ENCODE measurements at regions not wholly inside any gene's neighbourhood (a gene's known extent, or its start where the extent isn't known, plus 50 kb on each side); places are given as distances from the start of the nearest gene placed in this dataset.

DNA sequence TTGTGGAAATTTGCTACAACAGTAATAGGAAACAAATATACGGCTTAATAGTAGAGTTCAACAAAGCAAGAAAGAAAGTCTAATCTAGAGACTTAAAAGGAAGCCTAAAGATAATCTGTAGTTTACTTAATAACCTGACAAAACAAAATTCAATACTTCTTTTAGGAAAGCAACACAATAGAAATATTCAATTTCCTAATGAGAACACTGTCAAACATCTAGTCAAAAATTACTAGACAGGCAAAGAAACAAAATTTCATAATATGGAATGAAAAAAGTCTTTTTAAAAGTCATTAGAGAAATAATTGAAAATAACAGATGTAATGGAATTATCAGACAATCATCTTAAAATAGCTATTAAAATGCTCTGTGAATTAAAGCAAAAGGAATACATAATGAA is 692.5 kb upstream of the ADAMTS16 start:
- ChIA-PET CTCF (no interaction called here), POLR2A (no interaction called here)
- H3K4me3 ChIP-seq (replicated peaks in 1 of 3; ENCODE audit: insufficient read depth in 1 of 3, low read depth in 1 of 3, low read length in 3 of 3), result no peak overlapping the region
- H4K20me1 ChIP-seq (replicated peaks; ENCODE audit: control insufficient read depth, extremely low read depth, insufficient read depth, low read length), result no peaks in the 10 kb centered on the region
- DNase-seq (ENCODE audit: low read depth, low spot score) (no peak), FAIRE-seq (no peak)
- dilution Hi-C loops (cut with MboI; ENCODE audit: extremely low pct_ligation_motif_present, low sequenced_read_pairs) (no loop called here), intact Hi-C loops (cut with micrococcal nuclease) (no loop called here)
- no peak overlapping the region for H3K27ac ChIP-seq (ENCODE audit: insufficient read depth, low read depth, low read length)
- BruUV-seq (replicated peaks), result no TSS peak
- H3K4me1 ChIP-seq (ENCODE audit: control insufficient read depth, extremely low read depth, insufficient read depth, low read length), result no peaks in the 10 kb centered on the region
- no peaks in the 10 kb centered on the region for H3K36me3 ChIP-seq (ENCODE audit: control insufficient read depth in 2 of 2, extremely low read depth in 1 of 2, insufficient read depth in 2 of 2, low read length in 2 of 2)
- no peaks in the 10 kb centered on the region for H3K9me1 ChIP-seq (replicated peaks; ENCODE audit: control insufficient read depth, extremely low read depth, insufficient read depth, low read length)
- no peak overlapping the region for H2AFZ ChIP-seq (ENCODE audit: low read depth, low read length)
- H3K79me2 ChIP-seq (ENCODE audit: control insufficient read depth, insufficient read depth, low read length), result no peaks in the 10 kb centered on the region
- H3K4me2 ChIP-seq (ENCODE audit: insufficient read depth, low read length), result no peak overlapping the region
- H3K9me3 ChIP-seq (replicated peaks; ENCODE audit: control insufficient read depth, insufficient read depth, low read length), result peaks cover 4% of the 10 kb centered on the region
- no peaks in the 10 kb centered on the region for H3K27me3 ChIP-seq (ENCODE audit: control insufficient read depth in 2 of 2, insufficient read depth in 2 of 2, low read length in 2 of 2)
- TF ChIP-seq GATA2 (IDR thresholded peaks at IDR 0.05; ENCODE audit: insufficient read depth, insufficient read length, low read depth, low read length), result no peak
- H3K9ac ChIP-seq (replicated peaks; ENCODE audit: extremely low read depth, insufficient read depth, low read length), result no peak overlapping the region

DNA sequence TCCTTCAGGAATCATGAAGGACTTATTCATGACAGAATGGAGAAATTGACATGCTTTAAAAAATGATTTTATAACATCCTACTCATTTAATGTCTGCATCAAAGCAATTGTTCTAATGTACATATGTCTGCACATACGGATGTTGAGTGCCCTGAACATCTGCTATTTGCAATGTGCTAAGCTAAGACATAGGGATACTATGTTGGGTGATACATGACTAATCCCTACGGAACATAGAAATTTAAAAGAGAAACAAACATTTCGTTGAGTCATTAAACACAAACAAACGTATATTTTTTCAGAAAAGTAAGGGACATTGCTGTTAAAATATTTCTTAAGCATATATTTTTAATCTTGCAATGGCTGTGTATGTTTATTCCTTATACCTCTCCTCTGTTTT is 686.5 kb upstream of the ADAMTS16 start:
- Histone ChIP-seq H3K79me2 (ENCODE audit: control insufficient read depth, insufficient read depth, low read length) (no peaks in the 10 kb centered on the region), H4K20me1 (replicated peaks; ENCODE audit: control insufficient read depth, extremely low read depth, insufficient read depth, low read length) (no peaks in the 10 kb centered on the region), H3K4me3 (replicated peaks in 1 of 3; ENCODE audit: insufficient read depth in 1 of 3, low read depth in 1 of 3, low read length in 3 of 3) (no peak overlapping the region), H3K9ac (replicated peaks; ENCODE audit: extremely low read depth, insufficient read depth, low read length) (no peak overlapping the region), H3K27ac (ENCODE audit: insufficient read depth, low read depth, low read length) (no peak overlapping the region), H2AFZ (ENCODE audit: low read depth, low read length) (no peak overlapping the region), H3K9me1 (replicated peaks; ENCODE audit: control insufficient read depth, extremely low read depth, insufficient read depth, low read length) (no peaks in the 10 kb centered on the region), H3K4me2 (ENCODE audit: insufficient read depth, low read length) (no peak overlapping the region), H3K36me3 (ENCODE audit: control insufficient read depth in 2 of 2, extremely low read depth in 1 of 2, insufficient read depth in 2 of 2, low read length in 2 of 2) (no peaks in the 10 kb centered on the region), H3K9me3 (replicated peaks; ENCODE audit: control insufficient read depth, insufficient read depth, low read length) (peaks cover 5% of the 10 kb centered on the region), H3K4me1 (ENCODE audit: control insufficient read depth, extremely low read depth, insufficient read depth, low read length) (no peaks in the 10 kb centered on the region), H3K27me3 (ENCODE audit: control insufficient read depth in 2 of 2, insufficient read depth in 2 of 2, low read length in 2 of 2) (no peaks in the 10 kb centered on the region)
- CTCF ChIA-PET, result no interaction called here
- POLR2A ChIA-PET, result no interaction called here
- DNase-seq (ENCODE audit: low read depth, low spot score), result no peak
- dilution Hi-C loops (cut with MboI; ENCODE audit: extremely low pct_ligation_motif_present, low sequenced_read_pairs) (no loop called here), intact Hi-C loops (cut with micrococcal nuclease) (no loop called here)
- FAIRE-seq, result no peak
- TF ChIP-seq, protein P1, sequence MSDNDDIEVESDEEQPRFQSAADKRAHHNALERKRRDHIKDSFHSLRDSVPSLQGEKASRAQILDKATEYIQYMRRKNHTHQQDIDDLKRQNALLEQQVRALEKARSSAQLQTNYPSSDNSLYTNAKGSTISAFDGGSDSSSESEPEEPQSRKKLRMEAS (IDR thresholded peaks at IDR 0.05; ENCODE audit: insufficient read depth, insufficient read length), result no peak
- TF ChIP-seq EZH2 (IDR thresholded peaks at IDR 0.05; ENCODE audit: borderline replicate concordance, low read depth, low read length, severe bottlenecking) (no peak), FOS (IDR thresholded peaks at IDR 0.05; ENCODE audit: borderline replicate concordance, insufficient read depth, low read length) (no peak), POLR2AphosphoS5 (IDR thresholded peaks at IDR 0.05; ENCODE audit: insufficient read depth, low read depth, low read length) (no peak), MYC (IDR thresholded peaks at IDR 0.05; ENCODE audit: low read depth, low read length) (no peak), GATA2 (IDR thresholded peaks at IDR 0.05; ENCODE audit: insufficient read depth, insufficient read length, low read depth, low read length) (no peak), JUN (IDR thresholded peaks at IDR 0.05; ENCODE audit: borderline replicate concordance, insufficient read depth, insufficient read length, low read depth) (no peak), POLR2A (IDR thresholded peaks at IDR 0.05; ENCODE audit: low read depth, low read length) (no peak)
- TF ChIP-seq, protein P2, sequence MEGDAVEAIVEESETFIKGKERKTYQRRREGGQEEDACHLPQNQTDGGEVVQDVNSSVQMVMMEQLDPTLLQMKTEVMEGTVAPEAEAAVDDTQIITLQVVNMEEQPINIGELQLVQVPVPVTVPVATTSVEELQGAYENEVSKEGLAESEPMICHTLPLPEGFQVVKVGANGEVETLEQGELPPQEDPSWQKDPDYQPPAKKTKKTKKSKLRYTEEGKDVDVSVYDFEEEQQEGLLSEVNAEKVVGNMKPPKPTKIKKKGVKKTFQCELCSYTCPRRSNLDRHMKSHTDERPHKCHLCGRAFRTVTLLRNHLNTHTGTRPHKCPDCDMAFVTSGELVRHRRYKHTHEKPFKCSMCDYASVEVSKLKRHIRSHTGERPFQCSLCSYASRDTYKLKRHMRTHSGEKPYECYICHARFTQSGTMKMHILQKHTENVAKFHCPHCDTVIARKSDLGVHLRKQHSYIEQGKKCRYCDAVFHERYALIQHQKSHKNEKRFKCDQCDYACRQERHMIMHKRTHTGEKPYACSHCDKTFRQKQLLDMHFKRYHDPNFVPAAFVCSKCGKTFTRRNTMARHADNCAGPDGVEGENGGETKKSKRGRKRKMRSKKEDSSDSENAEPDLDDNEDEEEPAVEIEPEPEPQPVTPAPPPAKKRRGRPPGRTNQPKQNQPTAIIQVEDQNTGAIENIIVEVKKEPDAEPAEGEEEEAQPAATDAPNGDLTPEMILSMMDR (IDR thresholded peaks at IDR 0.05; ENCODE audit: extremely low read depth in 1 of 2, insufficient read depth in 1 of 2, low read depth in 1 of 2, low read length in 2 of 2), result no peak
- no TSS peak for BruUV-seq (replicated peaks)
